ENCODE measurements at regions not wholly inside any gene's neighbourhood (a gene's known extent, or its start where the extent isn't known, plus 50 kb on each side); places are given as distances from the start of the nearest gene placed in this dataset.

DNA sequence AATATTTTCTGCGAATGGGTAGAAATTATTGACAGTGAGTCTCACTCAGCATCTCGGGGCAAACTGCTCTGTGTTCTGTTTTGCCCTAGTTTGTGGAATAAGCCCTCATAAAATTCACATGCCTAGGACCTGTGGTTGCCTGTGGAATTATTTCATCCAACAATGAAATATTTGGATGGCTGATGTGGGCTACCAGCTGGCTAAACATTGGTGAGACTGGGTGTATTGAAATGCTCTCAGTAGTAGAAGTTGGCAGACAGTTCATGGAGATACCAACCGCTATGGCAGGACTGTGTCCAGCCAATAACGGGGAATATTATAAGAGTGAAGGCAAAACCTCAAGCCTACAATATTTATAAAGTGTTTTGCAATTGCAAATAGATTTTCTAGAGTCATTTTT is 344.1 kb upstream of the RPS23 start (continued):
- TF ChIP-seq AR (CRISPR knock-in tag; IDR thresholded peaks at IDR 0.05) (no peak), CTCF (IDR thresholded peaks at IDR 0.05) (no peak)

DNA sequence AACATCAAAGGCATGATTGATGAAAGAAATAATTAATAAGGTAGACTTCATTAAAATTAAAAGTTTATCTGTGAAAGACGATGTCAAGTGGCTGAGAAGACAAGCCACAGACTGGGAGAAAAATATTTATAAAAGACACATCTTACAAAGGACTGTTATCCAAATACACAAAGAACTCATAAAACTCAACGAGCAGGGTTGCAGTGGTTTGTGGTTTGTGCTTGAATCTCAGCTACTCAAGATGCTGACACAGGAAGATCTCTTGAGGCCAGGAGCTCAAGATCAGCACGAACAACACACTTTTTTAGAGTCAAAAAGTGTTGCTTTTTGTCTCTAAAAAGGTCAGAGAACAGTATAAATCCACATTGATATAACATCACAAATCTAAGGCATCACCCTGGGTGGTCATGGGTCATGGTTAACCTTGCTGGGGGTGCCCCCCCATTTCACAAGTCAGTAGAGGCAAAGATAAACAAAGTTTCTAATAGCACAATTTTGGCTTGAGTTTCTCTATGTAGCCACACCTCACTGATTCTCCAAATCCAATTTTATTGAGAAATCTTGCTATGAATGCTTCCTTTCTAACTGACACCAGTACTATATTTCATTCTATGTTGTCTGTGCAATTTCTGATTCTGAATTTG is 342.9 kb upstream of the RPS23 start:
- Mint-ChIP-seq H3K36me3 (peaks cover 11% of the 10 kb centered on the region; the same call in 1 of the 2 replicates), H3K4me3 (no peak overlapping the region), H3K4me1 (no peaks in the 10 kb centered on the region), H3K27me3 (ENCODE audit: low read depth) (no peaks in the 10 kb centered on the region), H3K9me3 (peaks cover 33% of the 10 kb centered on the region), H3K27ac (no peak overlapping the region)
- CTCF ChIA-PET, result no interaction called here
- DNase-seq (ENCODE audit: low spot score), result no peak
- no peak for TF ChIP-seq FOXJ3 (CRISPR knock-in tag; IDR thresholded peaks at IDR 0.05; ENCODE audit: borderline replicate concordance)
- no peak for TF ChIP-seq JAZF1 (CRISPR knock-in tag; IDR thresholded peaks at IDR 0.05)
- TF ChIP-seq, protein P1, sequence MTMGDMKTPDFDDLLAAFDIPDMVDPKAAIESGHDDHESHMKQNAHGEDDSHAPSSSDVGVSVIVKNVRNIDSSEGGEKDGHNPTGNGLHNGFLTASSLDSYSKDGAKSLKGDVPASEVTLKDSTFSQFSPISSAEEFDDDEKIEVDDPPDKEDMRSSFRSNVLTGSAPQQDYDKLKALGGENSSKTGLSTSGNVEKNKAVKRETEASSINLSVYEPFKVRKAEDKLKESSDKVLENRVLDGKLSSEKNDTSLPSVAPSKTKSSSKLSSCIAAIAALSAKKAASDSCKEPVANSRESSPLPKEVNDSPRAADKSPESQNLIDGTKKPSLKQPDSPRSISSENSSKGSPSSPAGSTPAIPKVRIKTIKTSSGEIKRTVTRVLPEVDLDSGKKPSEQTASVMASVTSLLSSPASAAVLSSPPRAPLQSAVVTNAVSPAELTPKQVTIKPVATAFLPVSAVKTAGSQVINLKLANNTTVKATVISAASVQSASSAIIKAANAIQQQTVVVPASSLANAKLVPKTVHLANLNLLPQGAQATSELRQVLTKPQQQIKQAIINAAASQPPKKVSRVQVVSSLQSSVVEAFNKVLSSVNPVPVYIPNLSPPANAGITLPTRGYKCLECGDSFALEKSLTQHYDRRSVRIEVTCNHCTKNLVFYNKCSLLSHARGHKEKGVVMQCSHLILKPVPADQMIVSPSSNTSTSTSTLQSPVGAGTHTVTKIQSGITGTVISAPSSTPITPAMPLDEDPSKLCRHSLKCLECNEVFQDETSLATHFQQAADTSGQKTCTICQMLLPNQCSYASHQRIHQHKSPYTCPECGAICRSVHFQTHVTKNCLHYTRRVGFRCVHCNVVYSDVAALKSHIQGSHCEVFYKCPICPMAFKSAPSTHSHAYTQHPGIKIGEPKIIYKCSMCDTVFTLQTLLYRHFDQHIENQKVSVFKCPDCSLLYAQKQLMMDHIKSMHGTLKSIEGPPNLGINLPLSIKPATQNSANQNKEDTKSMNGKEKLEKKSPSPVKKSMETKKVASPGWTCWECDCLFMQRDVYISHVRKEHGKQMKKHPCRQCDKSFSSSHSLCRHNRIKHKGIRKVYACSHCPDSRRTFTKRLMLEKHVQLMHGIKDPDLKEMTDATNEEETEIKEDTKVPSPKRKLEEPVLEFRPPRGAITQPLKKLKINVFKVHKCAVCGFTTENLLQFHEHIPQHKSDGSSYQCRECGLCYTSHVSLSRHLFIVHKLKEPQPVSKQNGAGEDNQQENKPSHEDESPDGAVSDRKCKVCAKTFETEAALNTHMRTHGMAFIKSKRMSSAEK (CRISPR knock-in tag; IDR thresholded peaks at IDR 0.05; ENCODE audit: borderline replicate concordance), result no peak
- TF ChIP-seq GABPB1 (CRISPR knock-in tag; IDR thresholded peaks at IDR 0.05), result no peak
- TF ChIP-seq ZNF232 (CRISPR knock-in tag; IDR thresholded peaks at IDR 0.05), result no peak
- TF ChIP-seq, protein P2, sequence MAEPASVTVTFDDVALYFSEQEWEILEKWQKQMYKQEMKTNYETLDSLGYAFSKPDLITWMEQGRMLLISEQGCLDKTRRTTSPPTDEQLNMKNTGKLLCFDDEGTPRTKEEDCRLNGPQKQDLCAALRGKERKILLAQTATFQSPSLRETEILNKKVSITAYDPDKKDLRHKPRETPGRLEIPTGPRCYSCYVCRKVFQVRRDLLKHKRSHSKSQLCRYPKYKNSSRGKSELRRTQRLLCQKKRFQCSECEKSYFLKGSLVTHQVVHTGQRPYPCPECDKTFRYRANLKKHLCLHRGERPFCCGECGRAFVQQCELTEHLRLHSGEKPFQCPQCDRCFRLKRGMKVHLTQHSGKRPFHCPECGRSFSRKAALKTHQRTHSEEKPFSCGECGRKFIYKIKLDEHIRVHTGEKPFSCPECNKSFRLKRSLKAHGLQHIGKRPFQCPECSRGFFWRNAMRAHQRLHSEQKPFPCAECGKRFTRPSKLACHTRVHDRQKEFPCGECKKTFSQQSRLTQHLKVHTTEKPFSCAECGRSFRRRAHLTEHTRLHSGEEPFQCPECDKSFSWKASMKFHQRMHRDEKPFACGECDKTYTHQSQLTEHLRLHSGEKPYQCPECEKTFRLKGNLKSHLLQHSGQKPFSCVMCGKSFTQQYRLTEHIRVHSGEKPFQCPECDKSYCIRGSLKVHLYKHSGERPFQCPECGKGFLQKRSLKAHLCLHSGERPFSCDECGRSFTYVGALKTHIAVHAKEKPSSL (CRISPR knock-in tag; conservative IDR thresholded peaks at IDR 0.05), result no peak
- TF ChIP-seq KAT7 (CRISPR knock-in tag; IDR thresholded peaks at IDR 0.05; ENCODE audit: borderline replicate concordance), result no peak
- no peak for TF ChIP-seq CREB1 (CRISPR knock-in tag; IDR thresholded peaks at IDR 0.05)
- no peak for TF ChIP-seq NFYB (CRISPR knock-in tag; conservative IDR thresholded peaks at IDR 0.05; ENCODE audit: low read depth)
- TF ChIP-seq NR2C2 (CRISPR knock-in tag; IDR thresholded peaks at IDR 0.05), result no peak
- TF ChIP-seq NFATC4 (CRISPR knock-in tag; IDR thresholded peaks at IDR 0.05), result no peak
- no peak for TF ChIP-seq CREM (CRISPR knock-in tag; IDR thresholded peaks at IDR 0.05)
- TF ChIP-seq, protein P3, sequence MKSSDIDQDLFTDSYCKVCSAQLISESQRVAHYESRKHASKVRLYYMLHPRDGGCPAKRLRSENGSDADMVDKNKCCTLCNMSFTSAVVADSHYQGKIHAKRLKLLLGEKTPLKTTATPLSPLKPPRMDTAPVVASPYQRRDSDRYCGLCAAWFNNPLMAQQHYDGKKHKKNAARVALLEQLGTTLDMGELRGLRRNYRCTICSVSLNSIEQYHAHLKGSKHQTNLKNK (CRISPR knock-in tag; IDR thresholded peaks at IDR 0.05), result no peak
- ATAC-seq, result no peak
- POLR2A ChIA-PET, result no interaction called here
